DMS53 treated with DMSO at 0.1 percent for 48 hours (cell line): ENCODE measurements at regions not wholly inside any gene's neighbourhood (a gene's known extent, or its start where the extent isn't known, plus 50 kb on each side); places are given as distances from the start of the nearest gene placed in this dataset.
A peak's percentile ranks its signal among the peaks of the same experiment; 100 is the strongest.

ENCODE experiments used
- DNase-seq: peaks from one replicate; lab custom pipeline; 2025; ENCODE audit not compliant: unreplicated experiment; lab: John Stamatoyannopoulos, UW

- DNase-seq = no peak
These were observed 51.1 kb upstream of the TMEM33 start for GRCh38 chr4:41883988-41884734.

GRCh38 chr4:41882625-41883347, 52.4 kb upstream of the TMEM33 start:
- DNase-seq = peak; percentile 78

- DNase-seq = peak; percentile 66
These were observed 53.1 kb upstream of the TMEM33 start for GRCh38 chr4:41881981-41882624.

GRCh38 chr4:41880840-41881831, 54.1 kb upstream of the TMEM33 start:
- DNase-seq = peak; percentile 44

- DNase-seq = no peak
These were observed 55.0 kb upstream of the TMEM33 start for GRCh38 chr4:41880022-41880837.

- DNase-seq = no peak
These were observed 55.7 kb upstream of the TMEM33 start for GRCh38 chr4:41879552-41879951.

- no peak for DNase-seq
These were observed 56.2 kb upstream of the TMEM33 start for GRCh38 chr4:41878991-41879491.

- DNase-seq = no peak
These were observed 56.9 kb upstream of the TMEM33 start for GRCh38 chr4:41878170-41878969.

- no peak for DNase-seq
These were observed 58.0 kb upstream of the TMEM33 start for GRCh38 chr4:41877020-41877796.

GRCh38 chr4:41874873-41875272, 60.4 kb upstream of the TMEM33 start:
- no peak for DNase-seq

GRCh38 chr4:41874398-41874797, 60.8 kb upstream of the TMEM33 start:
- no peak for DNase-seq

GRCh38 chr4:41873380-41874295, 61.6 kb upstream of the TMEM33 start:
- no peak for DNase-seq

- no peak for DNase-seq
These were observed 65.2 kb upstream of the TMEM33 start for GRCh38 chr4:41870035-41870434.

- no peak for DNase-seq
These were observed 68.2 kb upstream of the TMEM33 start for GRCh38 chr4:41866799-41867677.

GRCh38 chr4:41865981-41866798, 69.0 kb upstream of the TMEM33 start:
- no peak for DNase-seq
